DND-41 (cell line): ENCODE measurements at regions not wholly inside any gene's neighbourhood (a gene's known extent, or its start where the extent isn't known, plus 50 kb on each side); places are given as distances from the start of the nearest gene placed in this dataset.

Source experiments
- ATAC-seq: fragments of 200-7000 bp; cut with Tn5 transposase; 3 replicates; pipeline ENCODE4 v1.9.1; 2021; ENCODE audit warnings: low read depth; ENCODE audit not compliant: insufficient read depth
- DNase-seq: peaks from one replicate; pipeline ENCODE4 v3.0.0-alpha.2; 2020
- H2AFZ ChIP-seq: 2 replicates; pipeline ENCODE4 v1.6.0; 2012; ENCODE audit warnings: low read depth, low read length
- H3K27ac ChIP-seq: 2 replicates; pipeline ENCODE4 v1.5.1; 2012; ENCODE audit warnings: low read length, inconsistent platforms
- H3K27me3 ChIP-seq: fragments of 200-600 bp; sonication (generic); 2 replicates; pipeline ENCODE4 v1.6.0; 2012; ENCODE audit warnings: low read length, mild to moderate bottlenecking, inconsistent platforms; ENCODE audit not compliant: insufficient read depth, poor library complexity
- H3K36me3 ChIP-seq: 2 replicates; pipeline ENCODE4 v1.5.1; 2012; ENCODE audit warnings: low read length, inconsistent platforms; ENCODE audit not compliant: insufficient read depth
- H3K4me1 ChIP-seq: 2 replicates; pipeline ENCODE4 v1.5.1; 2012; ENCODE audit warnings: mild to moderate bottlenecking, low read length; ENCODE audit not compliant: insufficient read depth
- H3K4me2 ChIP-seq: 2 replicates; pipeline ENCODE4 v1.6.0; 2012; ENCODE audit warnings: mild to moderate bottlenecking, moderate library complexity, low read length, inconsistent platforms; ENCODE audit not compliant: insufficient read depth
- H3K4me3 ChIP-seq, 2 experiments: fragments of 200-600 bp in 1 of 2; shearing (Covaris generic) in 1 of 2; 2 replicates each; pipeline ENCODE4 v1.5.1; 2012 to 2016; ENCODE audit warnings: inconsistent platforms in 2 of 2, low read length in 2 of 2, mild to moderate bottlenecking in 2 of 2, low read depth in 1 of 2, moderate library complexity in 1 of 2
- H3K79me2 ChIP-seq: 2 replicates; pipeline ENCODE4 v1.6.0; 2012; ENCODE audit warnings: low read length, inconsistent platforms; ENCODE audit not compliant: insufficient read depth
- H3K9ac ChIP-seq: 2 replicates; pipeline ENCODE4 v1.6.0; 2012; ENCODE audit warnings: low read depth, mild to moderate bottlenecking, inconsistent platforms, low read length, moderate library complexity
- H3K9me3 ChIP-seq: 2 replicates; pipeline ENCODE4 v1.5.1; 2012; ENCODE audit warnings: low read length, moderate library complexity, mild to moderate bottlenecking, inconsistent platforms; ENCODE audit not compliant: insufficient read depth, severe bottlenecking
- H4K20me1 ChIP-seq: 2 replicates; pipeline ENCODE4 v1.6.0; 2012; ENCODE audit warnings: low read length; ENCODE audit not compliant: insufficient read depth
- CTCF ChIP-seq: IDR thresholded peaks from 2 replicates; pipeline ENCODE4 v1.5.1; 2012; ENCODE audit warnings: borderline replicate concordance, low read length, moderate library complexity, mild to moderate bottlenecking; ENCODE audit not compliant: poor library complexity, severe bottlenecking; ENCODE audit errors: extremely low read depth
- EZH2 ChIP-seq: IDR thresholded peaks from 3 replicates; pipeline ENCODE4 v1.6.1; 2012; ENCODE audit warnings: borderline replicate concordance, low read depth, mild to moderate bottlenecking, moderate library complexity, low read length, inconsistent platforms; ENCODE audit not compliant: severe bottlenecking

DNA sequence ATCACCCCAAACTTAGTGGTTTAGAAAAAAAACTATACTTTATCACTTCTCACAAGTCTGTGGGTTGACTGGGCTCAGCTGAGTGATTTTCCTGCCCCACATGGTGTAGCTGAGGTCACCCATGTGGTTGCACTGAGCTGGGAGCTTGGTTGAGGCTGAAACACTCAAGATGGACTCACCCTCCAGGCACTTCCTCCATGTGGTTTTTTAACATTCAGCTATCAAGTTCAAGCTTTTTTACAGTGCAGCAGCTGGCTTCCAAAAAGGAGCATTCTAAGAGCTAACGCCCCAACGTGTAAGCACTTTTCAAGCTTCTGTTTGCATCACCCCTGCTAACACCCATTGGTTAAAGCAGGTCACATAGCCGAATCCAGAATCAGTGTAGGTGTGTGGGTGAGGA lies 105.9 kb upstream of the CREB1 start:
- Histone ChIP-seq H3K4me2 (no peak overlapping the region), H3K9me3 (no peaks in the 10 kb centered on the region), H3K36me3 (no peaks in the 10 kb centered on the region), H3K9ac (no peak overlapping the region), H4K20me1 (no peaks in the 10 kb centered on the region), H3K27me3 (peaks cover 2% of the 10 kb centered on the region), H3K27ac (no peak overlapping the region), H3K4me3 (no peak overlapping the region), H3K4me1 (no peaks in the 10 kb centered on the region), H2AFZ (no peak overlapping the region), H3K79me2 (no peaks in the 10 kb centered on the region)
- TF ChIP-seq CTCF, result no peak
- TF ChIP-seq EZH2, result no peak
- DNase-seq (peak; percentile 39), ATAC-seq (peak; percentile 88)

DNA sequence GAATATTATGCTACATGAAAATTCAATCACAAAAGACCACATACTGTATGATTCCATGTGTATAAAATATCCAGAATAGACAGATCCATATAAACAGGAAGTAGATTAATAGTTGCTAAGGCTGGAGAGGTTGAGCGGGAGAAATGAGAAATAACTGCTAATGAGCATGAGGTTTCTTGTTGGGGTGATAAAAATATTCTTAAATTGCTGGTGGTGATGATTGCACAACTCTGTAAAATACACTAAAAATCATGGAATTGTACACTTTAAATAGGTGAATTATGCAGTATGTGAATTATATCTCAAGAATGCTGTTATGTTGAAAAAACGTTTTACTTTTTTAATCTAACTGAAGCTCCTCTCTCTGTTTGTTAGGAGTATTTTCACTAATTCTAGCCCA lies 101.8 kb upstream of the CREB1 start:
- peaks cover 2% of the 10 kb centered on the region for H3K27me3 ChIP-seq
- H3K9me3 ChIP-seq, result no peaks in the 10 kb centered on the region
- H3K4me2 ChIP-seq, result no peak overlapping the region
- no peaks in the 10 kb centered on the region for H3K36me3 ChIP-seq
- H3K79me2 ChIP-seq, result no peaks in the 10 kb centered on the region
- H3K9ac ChIP-seq, result no peak overlapping the region
- H2AFZ ChIP-seq, result no peak overlapping the region
- no peaks in the 10 kb centered on the region for H3K4me1 ChIP-seq
- TF ChIP-seq CTCF (no peak), EZH2 (no peak)
- DNase-seq (no peak), ATAC-seq (no peak)
- no peak overlapping the region for H3K4me3 ChIP-seq
- no peaks in the 10 kb centered on the region for H4K20me1 ChIP-seq
- H3K27ac ChIP-seq, result no peak overlapping the region

DNA sequence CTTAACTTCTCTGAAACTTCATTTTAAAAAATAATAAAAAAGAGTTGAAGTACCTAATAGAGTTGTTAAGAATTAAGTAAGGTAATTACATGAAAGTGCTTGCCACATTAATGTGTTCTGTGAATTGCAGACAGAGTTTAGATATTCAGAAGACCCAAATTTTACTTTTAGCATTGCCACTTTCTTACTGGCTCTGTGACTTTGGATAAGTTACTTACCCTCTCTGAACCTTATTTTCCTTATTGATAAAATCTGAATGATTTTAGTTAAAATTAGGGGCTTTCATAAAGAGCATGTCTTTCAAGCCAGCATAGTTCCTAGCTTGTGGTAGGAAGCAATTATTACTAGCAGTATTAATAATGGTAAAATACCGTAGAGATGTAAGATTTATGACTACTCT lies 101.2 kb upstream of the CREB1 start:
- Histone ChIP-seq H3K9me3 (no peaks in the 10 kb centered on the region), H3K79me2 (no peaks in the 10 kb centered on the region), H3K27ac (no peak overlapping the region), H3K4me3 (no peak overlapping the region), H3K4me1 (no peaks in the 10 kb centered on the region), H4K20me1 (no peaks in the 10 kb centered on the region), H3K9ac (no peak overlapping the region), H3K4me2 (no peak overlapping the region), H2AFZ (no peak overlapping the region), H3K36me3 (no peaks in the 10 kb centered on the region), H3K27me3 (peaks cover 2% of the 10 kb centered on the region)
- TF ChIP-seq EZH2 (no peak), CTCF (no peak)
- DNase-seq, result no peak
- ATAC-seq, result no peak

GRCh38 chr2:207432453-207432852 lies 97.3 kb upstream of the CREB1 start:
- TF ChIP-seq EZH2 (no peak), CTCF (no peak)
- H4K20me1 ChIP-seq, result no peaks in the 10 kb centered on the region
- no peak overlapping the region for H3K4me2 ChIP-seq
- DNase-seq (no peak), ATAC-seq (no peak)
- no peak overlapping the region for H3K27ac ChIP-seq
- no peak overlapping the region for H3K4me3 ChIP-seq
- no peaks in the 10 kb centered on the region for H3K36me3 ChIP-seq
- H3K79me2 ChIP-seq, result no peaks in the 10 kb centered on the region
- H3K27me3 ChIP-seq, result no peaks in the 10 kb centered on the region
- no peaks in the 10 kb centered on the region for H3K4me1 ChIP-seq
- no peak overlapping the region for H3K9ac ChIP-seq
- H3K9me3 ChIP-seq, result no peaks in the 10 kb centered on the region
- H2AFZ ChIP-seq, result no peak overlapping the region
